ENCODE measurements at regions not wholly inside any gene's neighbourhood (a gene's known extent, or its start where the extent isn't known, plus 50 kb on each side); places are given as distances from the start of the nearest gene placed in this dataset.

DNA sequence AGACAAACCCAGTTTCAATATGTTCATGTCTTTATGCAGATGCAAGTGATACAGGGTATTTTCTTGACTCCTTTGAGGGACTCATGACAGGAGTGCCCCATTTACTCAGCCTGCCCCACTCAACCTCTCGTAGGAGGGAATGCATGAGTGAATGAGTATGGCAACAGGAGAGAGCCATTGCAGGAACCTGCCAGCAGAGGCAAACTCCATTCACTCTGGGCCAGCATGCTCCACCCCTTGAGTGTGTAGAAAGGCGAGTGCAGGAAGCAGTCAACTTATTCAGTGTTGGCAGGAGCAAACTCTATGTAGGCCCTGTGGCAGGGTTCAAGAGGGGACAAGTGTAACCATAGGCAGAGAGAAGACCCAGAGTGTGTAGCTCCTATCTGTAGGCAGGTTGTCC, 1526.3 kb downstream of the PLA2G4A start:
- Histone ChIP-seq H3K4me1 (no peaks in the 10 kb centered on the region), H3K27ac (replicated peaks) (no peak overlapping the region), H3K4me3 (no peak overlapping the region), H3K27me3 (ENCODE audit: low read depth) (no peaks in the 10 kb centered on the region), H3K36me3 (no peaks in the 10 kb centered on the region), H3K9me3 (replicated peaks) (peaks cover 29% of the 10 kb centered on the region)
- DNase-seq, result no peak
- intact Hi-C loops (cut with micrococcal nuclease), result no loop called here
- TF ChIP-seq, protein P1, sequence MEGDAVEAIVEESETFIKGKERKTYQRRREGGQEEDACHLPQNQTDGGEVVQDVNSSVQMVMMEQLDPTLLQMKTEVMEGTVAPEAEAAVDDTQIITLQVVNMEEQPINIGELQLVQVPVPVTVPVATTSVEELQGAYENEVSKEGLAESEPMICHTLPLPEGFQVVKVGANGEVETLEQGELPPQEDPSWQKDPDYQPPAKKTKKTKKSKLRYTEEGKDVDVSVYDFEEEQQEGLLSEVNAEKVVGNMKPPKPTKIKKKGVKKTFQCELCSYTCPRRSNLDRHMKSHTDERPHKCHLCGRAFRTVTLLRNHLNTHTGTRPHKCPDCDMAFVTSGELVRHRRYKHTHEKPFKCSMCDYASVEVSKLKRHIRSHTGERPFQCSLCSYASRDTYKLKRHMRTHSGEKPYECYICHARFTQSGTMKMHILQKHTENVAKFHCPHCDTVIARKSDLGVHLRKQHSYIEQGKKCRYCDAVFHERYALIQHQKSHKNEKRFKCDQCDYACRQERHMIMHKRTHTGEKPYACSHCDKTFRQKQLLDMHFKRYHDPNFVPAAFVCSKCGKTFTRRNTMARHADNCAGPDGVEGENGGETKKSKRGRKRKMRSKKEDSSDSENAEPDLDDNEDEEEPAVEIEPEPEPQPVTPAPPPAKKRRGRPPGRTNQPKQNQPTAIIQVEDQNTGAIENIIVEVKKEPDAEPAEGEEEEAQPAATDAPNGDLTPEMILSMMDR (IDR thresholded peaks at IDR 0.05; ENCODE audit: borderline replicate concordance), result no peak

GRCh38 chr1:188355847-188356246, 1527.1 kb downstream of the PLA2G4A start:
- TF ChIP-seq, protein P1 (IDR thresholded peaks at IDR 0.05; ENCODE audit: borderline replicate concordance), result no peak
- intact Hi-C loops (cut with micrococcal nuclease), result no loop called here

GRCh38 chr1:188359315-188359714, 1530.6 kb downstream of the PLA2G4A start:
- no peak for DNase-seq
- intact Hi-C loops (cut with micrococcal nuclease), result no loop called here

More at GRCh38 chr1:188355847-188356246, 1527.1 kb downstream of the PLA2G4A start:
- Histone ChIP-seq H3K9me3 (replicated peaks) (peaks cover 29% of the 10 kb centered on the region), H3K27ac (replicated peaks) (no peak overlapping the region), H3K27me3 (ENCODE audit: low read depth) (no peaks in the 10 kb centered on the region), H3K36me3 (no peaks in the 10 kb centered on the region), H3K4me3 (no peak overlapping the region), H3K4me1 (no peaks in the 10 kb centered on the region)
- DNase-seq, result no peak

GRCh38 chr1:188363943-188364342, 1535.2 kb downstream of the PLA2G4A start:
- no peak for DNase-seq
- intact Hi-C loops (cut with micrococcal nuclease), result no loop called here
- Histone ChIP-seq H3K9me3 (replicated peaks) (peaks cover 3% of the 10 kb centered on the region), H3K4me3 (no peak overlapping the region), H3K4me1 (no peaks in the 10 kb centered on the region), H3K27ac (replicated peaks) (no peak overlapping the region), H3K27me3 (ENCODE audit: low read depth) (no peaks in the 10 kb centered on the region), H3K36me3 (no peaks in the 10 kb centered on the region)
- TF ChIP-seq, protein P1 (IDR thresholded peaks at IDR 0.05; ENCODE audit: borderline replicate concordance), result no peak

More at GRCh38 chr1:188359315-188359714, 1530.6 kb downstream of the PLA2G4A start:
- H3K27ac ChIP-seq (replicated peaks), result no peak overlapping the region
- H3K4me1 ChIP-seq, result no peaks in the 10 kb centered on the region
- no peaks in the 10 kb centered on the region for H3K27me3 ChIP-seq (ENCODE audit: low read depth)
- H3K4me3 ChIP-seq, result no peak overlapping the region
- H3K36me3 ChIP-seq, result no peaks in the 10 kb centered on the region
- TF ChIP-seq, protein P1 (IDR thresholded peaks at IDR 0.05; ENCODE audit: borderline replicate concordance), result no peak
- peaks cover 19% of the 10 kb centered on the region for H3K9me3 ChIP-seq (replicated peaks)

DNA sequence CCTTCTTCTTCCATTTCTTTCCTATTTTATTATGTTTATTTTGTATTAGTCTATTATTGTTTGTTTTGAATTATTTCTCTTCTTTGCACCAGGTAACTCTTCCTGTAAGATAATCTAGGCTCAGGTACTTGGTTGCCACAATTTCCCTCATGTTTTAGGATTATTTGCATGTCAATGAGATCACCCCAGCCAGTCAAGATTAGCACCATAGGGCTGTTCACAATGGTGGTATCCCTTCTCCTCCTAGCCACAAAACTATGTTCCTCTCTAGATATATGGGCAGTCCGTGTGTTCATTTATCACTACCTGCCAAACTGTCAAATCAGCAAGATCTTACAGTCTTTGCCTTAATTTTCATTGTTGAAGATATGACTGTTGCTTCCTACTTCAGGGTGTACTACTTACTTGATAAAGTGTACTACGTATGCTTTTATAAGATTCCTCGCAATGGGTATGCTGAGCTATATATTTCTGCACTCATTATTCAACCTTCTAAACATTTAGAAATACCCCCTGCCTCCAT, 1536.2 kb downstream of the PLA2G4A start:
- no peak overlapping the region for H3K4me3 ChIP-seq
- intact Hi-C loops (cut with micrococcal nuclease), result no loop called here
- no peak overlapping the region for H3K27ac ChIP-seq (replicated peaks)
- no peaks in the 10 kb centered on the region for H3K36me3 ChIP-seq
- no peaks in the 10 kb centered on the region for H3K27me3 ChIP-seq (ENCODE audit: low read depth)
- no peaks in the 10 kb centered on the region for H3K9me3 ChIP-seq (replicated peaks)
- no peak for DNase-seq
- TF ChIP-seq, protein P1 (IDR thresholded peaks at IDR 0.05; ENCODE audit: borderline replicate concordance), result no peak
- no peaks in the 10 kb centered on the region for H3K4me1 ChIP-seq
